ENCODE measurements at regions not wholly inside any gene's neighbourhood (a gene's known extent, or its start where the extent isn't known, plus 50 kb on each side); places are given as distances from the start of the nearest gene placed in this dataset.

GRCh38 chr5:52710972-52711596 lies 76.6 kb upstream of the ITGA1 start:
- no peak overlapping the region for H3K4me3 ChIP-seq (ENCODE audit: low read length)
- DNase-seq (ENCODE audit: low read depth), result no peak
- no peak for TF ChIP-seq CTCF (conservative IDR thresholded peaks at IDR 0.05; ENCODE audit: low read depth, low read length)

DNA sequence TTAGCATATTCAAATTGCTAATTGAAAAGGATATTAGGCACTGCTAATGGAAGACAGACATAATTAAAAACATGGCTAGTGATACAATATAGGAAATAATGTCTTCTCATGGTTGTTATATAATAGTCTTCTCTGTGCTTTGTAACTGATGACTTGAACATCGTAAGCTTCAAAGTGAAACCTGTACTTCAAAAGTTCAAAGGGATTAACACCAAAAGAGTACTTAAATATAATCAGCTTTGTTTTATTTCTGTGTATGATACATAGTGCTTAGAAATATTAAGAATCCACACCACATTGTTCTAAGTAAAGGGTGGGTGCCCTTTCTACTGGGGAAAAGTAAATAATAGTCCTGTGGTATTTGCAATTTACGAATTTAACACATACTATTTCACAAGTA lies 75.4 kb upstream of the ITGA1 start:
- DNase-seq (ENCODE audit: low read depth), result no peak
- TF ChIP-seq CTCF (conservative IDR thresholded peaks at IDR 0.05; ENCODE audit: low read depth, low read length), result no peak

GRCh38 chr5:52725065-52725746 lies 62.5 kb upstream of the ITGA1 start:
- H3K4me3 ChIP-seq (ENCODE audit: low read length), result no peak overlapping the region
- DNase-seq (ENCODE audit: low read depth), result no peak
- no peak for TF ChIP-seq CTCF (conservative IDR thresholded peaks at IDR 0.05; ENCODE audit: low read depth, low read length)

More for the DNA sequence above, 75.4 kb upstream of the ITGA1 start:
- H3K4me3 ChIP-seq (ENCODE audit: low read length), result no peak overlapping the region

GRCh38 chr5:52725808-52726207 lies 61.9 kb upstream of the ITGA1 start:
- TF ChIP-seq CTCF (conservative IDR thresholded peaks at IDR 0.05; ENCODE audit: low read depth, low read length), result no peak
- no peak for DNase-seq (ENCODE audit: low read depth)
- H3K4me3 ChIP-seq (ENCODE audit: low read length), result no peak overlapping the region

- H3K4me3 ChIP-seq (ENCODE audit: low read length), result no peak overlapping the region
- no peak for TF ChIP-seq CTCF (conservative IDR thresholded peaks at IDR 0.05; ENCODE audit: low read depth, low read length)
- no peak for DNase-seq (ENCODE audit: low read depth)
Measured at GRCh38 chr5:52727020-52727419, 60.7 kb upstream of the ITGA1 start.

DNA sequence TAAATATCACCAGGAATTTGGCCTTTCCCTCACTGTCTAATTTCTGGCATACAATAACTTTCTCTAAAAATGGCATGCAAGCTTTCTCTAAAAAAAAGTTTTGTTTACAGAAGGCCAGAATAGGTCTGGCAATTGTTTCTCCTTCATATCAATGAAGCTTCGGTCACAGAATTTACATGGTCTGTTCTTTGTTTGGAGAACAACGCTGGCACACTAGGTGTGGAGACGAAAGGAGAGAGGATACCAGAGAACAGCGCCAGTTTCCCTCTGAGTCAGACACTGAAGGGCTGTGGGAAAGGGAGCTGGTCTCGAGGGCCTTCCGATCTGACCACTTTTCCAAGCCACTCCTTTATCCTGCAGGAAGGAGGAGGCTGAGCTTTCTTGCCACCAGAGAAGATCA lies 60.1 kb upstream of the ITGA1 start:
- no peak for TF ChIP-seq CTCF (conservative IDR thresholded peaks at IDR 0.05; ENCODE audit: low read depth, low read length)
- no peak overlapping the region for H3K4me3 ChIP-seq (ENCODE audit: low read length)
- DNase-seq (ENCODE audit: low read depth), result no peak

GRCh38 chr5:52728224-52728623 lies 59.5 kb upstream of the ITGA1 start:
- H3K4me3 ChIP-seq (ENCODE audit: low read length), result no peak overlapping the region
- DNase-seq (ENCODE audit: low read depth), result no peak
- no peak for TF ChIP-seq CTCF (conservative IDR thresholded peaks at IDR 0.05; ENCODE audit: low read depth, low read length)
